GM18499 (cell line): ENCODE measurements at regions not wholly inside any gene's neighbourhood (a gene's known extent, or its start where the extent isn't known, plus 50 kb on each side); places are given as distances from the start of the nearest gene placed in this dataset.
"Not testable (repeated sequence)": the region's sequence is repeated elsewhere in the genome, so short reads cannot be mapped to it uniquely, and the experiment has no call there.

ENCODE experiments used
- ATAC-seq: cut with Tn5 transposase; IDR thresholded peaks from one replicate; pipeline ENCODE4 v1.9.1; 2021; ENCODE audit warnings: moderate number of reproducible peaks; ENCODE audit not compliant: insufficient read depth, unreplicated experiment

- no peak for ATAC-seq
Measured at GRCh38 chr9:109971226-109971625, 191.2 kb downstream of the PALM2AKAP2 start.

GRCh38 chr9:109972026-109972882 is 192.3 kb downstream of the PALM2AKAP2 start:
- ATAC-seq: peak; percentile 31

- no peak for ATAC-seq
Measured at GRCh38 chr9:109973336-109973735, 193.3 kb downstream of the PALM2AKAP2 start.

GRCh38 chr9:109974143-109974917 is 194.3 kb downstream of the PALM2AKAP2 start:
- ATAC-seq: peak; percentile 53

- no peak for ATAC-seq
Measured at GRCh38 chr9:109974918-109975276, 194.9 kb downstream of the PALM2AKAP2 start.

GRCh38 chr9:109975574-109976295 is 195.7 kb downstream of the PALM2AKAP2 start:
- no peak for ATAC-seq

- no peak for ATAC-seq
Measured at GRCh38 chr9:109976303-109976702, 196.3 kb downstream of the PALM2AKAP2 start.

GRCh38 chr9:109977521-109977920 is 197.5 kb downstream of the PALM2AKAP2 start:
- no peak for ATAC-seq

GRCh38 chr9:109981091-109981490 is 201.1 kb downstream of the PALM2AKAP2 start:
- ATAC-seq: no peak

GRCh38 chr9:109986521-109986991 is 206.6 kb downstream of the PALM2AKAP2 start:
- ATAC-seq: no peak

GRCh38 chr9:109989296-109989695 is 209.3 kb downstream of the PALM2AKAP2 start:
- no peak for ATAC-seq

- no peak for ATAC-seq
Measured at GRCh38 chr9:109990541-109990940, 210.5 kb downstream of the PALM2AKAP2 start.

- ATAC-seq: no peak
Measured at GRCh38 chr9:109992293-109992692, 212.3 kb downstream of the PALM2AKAP2 start.

- ATAC-seq: no peak
Measured at GRCh38 chr9:109993250-109993978, 213.4 kb downstream of the PALM2AKAP2 start.

GRCh38 chr9:109994141-109994540 is 213.8 kb downstream of the C9orf152 start:
- no peak for ATAC-seq

- ATAC-seq: no peak
Measured at GRCh38 chr9:109996936-109997580, 210.9 kb downstream of the C9orf152 start.

- ATAC-seq: no peak
Measured at GRCh38 chr9:109997682-109998081, 210.3 kb downstream of the C9orf152 start.

GRCh38 chr9:110005521-110005920 is 202.4 kb downstream of the C9orf152 start:
- not testable (repeated sequence) for ATAC-seq

GRCh38 chr9:110006657-110007056 is 201.3 kb downstream of the C9orf152 start:
- ATAC-seq: no peak
